Naive B cell (primary cell): ENCODE measurements at regions not wholly inside any gene's neighbourhood (a gene's known extent, or its start where the extent isn't known, plus 50 kb on each side); places are given as distances from the start of the nearest gene placed in this dataset.
A peak's percentile ranks its signal among the peaks of the same experiment; 100 is the strongest.

Source experiments
- ATAC-seq, 2 donors: fragments of 150-1000 bp; cut with Tn5 transposase; 2 replicates each; pipeline ENCODE4 v1.10.0; 2021; ENCODE audit warnings: low read depth in 2 of 2, mild to moderate bottlenecking in 2 of 2, moderate library complexity in 2 of 2
- DNase-seq: peaks from one replicate; pipeline ENCODE4 v3.0.0; 2022
- H3K27ac Mint-ChIP-seq, 6 donors: one replicate each; pipeline ENCODE4 v1.8.0; 2020 to 2022; ENCODE audit warnings: mild to moderate bottlenecking in 6 of 6, mixed read lengths in 6 of 6, moderate library complexity in 5 of 6, inconsistent platforms in 2 of 6
- H3K27me3 Mint-ChIP-seq, 3 donors: one replicate each; pipeline ENCODE4 v1.8.0; 2021 to 2022; ENCODE audit warnings: mixed read lengths in 3 of 3, mild to moderate bottlenecking in 1 of 3
- H3K36me3 Mint-ChIP-seq, 2 donors: one replicate each; pipeline ENCODE4 v1.8.0; 2020 to 2022; ENCODE audit warnings: mixed read lengths in 2 of 2, inconsistent platforms in 1 of 2, mild to moderate bottlenecking in 1 of 2
- H3K4me1 Mint-ChIP-seq, 3 donors: one replicate each; pipeline ENCODE4 v1.8.0; 2020 to 2022; ENCODE audit warnings: mixed read lengths in 3 of 3, inconsistent platforms in 1 of 3, mild to moderate bottlenecking in 1 of 3, moderate library complexity in 1 of 3
- H3K4me3 Mint-ChIP-seq, 8 donors: one replicate each; pipeline ENCODE4 v1.8.0; 2020 to 2022; ENCODE audit warnings: mild to moderate bottlenecking in 8 of 8, mixed read lengths in 8 of 8, moderate library complexity in 8 of 8, inconsistent platforms in 2 of 8
- H3K9me3 Mint-ChIP-seq, 7 donors: one replicate each; pipeline ENCODE4 v1.8.0; 2020 to 2022; ENCODE audit warnings: mixed read lengths in 7 of 7, mild to moderate bottlenecking in 5 of 7, inconsistent platforms in 2 of 7, moderate library complexity in 1 of 7

DNA sequence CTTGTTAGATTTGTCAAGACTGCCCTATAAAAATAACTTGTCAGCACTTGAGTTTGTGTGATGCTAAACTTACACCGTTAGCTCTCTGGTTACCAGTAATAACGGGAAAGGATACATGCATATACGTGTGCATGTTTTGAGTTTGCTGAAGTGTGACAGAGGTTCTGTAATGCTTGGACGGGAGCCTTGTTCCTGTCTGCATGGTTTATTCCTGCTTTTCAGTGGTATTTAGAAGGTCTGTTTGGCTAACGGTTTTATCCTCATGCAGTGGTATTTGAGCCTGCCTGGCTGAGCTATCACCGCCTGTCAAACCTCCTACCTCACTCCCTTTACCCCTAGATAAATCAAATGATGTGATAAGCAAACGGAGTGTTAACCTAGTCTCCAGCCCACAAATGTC lies 305.6 kb downstream of the GALC start:
- Mint-ChIP-seq H3K36me3 (no peaks in the 10 kb centered on the region), H3K27ac (no peak overlapping the region), H3K9me3 (peaks cover 0 to 11% (median 2%) of the 10 kb centered on the region in 7 donors), H3K4me3 (peak overlapping the region in 1 of 8 donors; percentile 3), H3K27me3 (peaks cover 0 to 5% (median 0%) of the 10 kb centered on the region in 3 donors), H3K4me1 (no peaks in the 10 kb centered on the region)
- ATAC-seq (no peak), DNase-seq (no peak)

DNA sequence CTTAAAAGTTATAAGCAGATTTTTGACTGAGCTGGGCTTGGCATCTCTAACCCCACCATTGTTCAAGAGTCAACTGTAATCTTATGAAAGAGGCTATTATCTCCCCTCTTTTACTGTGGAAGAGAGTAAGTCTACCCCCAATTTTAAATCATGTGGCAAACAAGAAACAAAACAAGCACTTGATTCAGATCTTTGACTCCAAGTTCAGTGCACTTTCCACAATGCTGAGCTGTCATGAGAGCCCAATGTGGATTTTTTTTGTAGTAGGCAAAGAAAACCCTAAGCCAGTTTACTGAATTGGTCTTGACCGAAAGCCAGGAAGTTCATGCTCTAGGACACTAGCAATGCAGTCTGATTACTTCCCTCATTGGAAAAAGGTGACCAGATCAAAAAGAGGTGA lies 306.2 kb downstream of the GALC start:
- ATAC-seq (no peak), DNase-seq (no peak)
- H3K9me3 Mint-ChIP-seq: peaks cover 0 to 11% (median 2%) of the 10 kb centered on the region in 7 donors
- H3K27me3 Mint-ChIP-seq: peaks cover 0 to 5% (median 0%) of the 10 kb centered on the region in 3 donors
- H3K4me1 Mint-ChIP-seq: no peaks in the 10 kb centered on the region
- H3K36me3 Mint-ChIP-seq: no peaks in the 10 kb centered on the region
- no peak overlapping the region for H3K4me3 Mint-ChIP-seq
- H3K27ac Mint-ChIP-seq: no peak overlapping the region

DNA sequence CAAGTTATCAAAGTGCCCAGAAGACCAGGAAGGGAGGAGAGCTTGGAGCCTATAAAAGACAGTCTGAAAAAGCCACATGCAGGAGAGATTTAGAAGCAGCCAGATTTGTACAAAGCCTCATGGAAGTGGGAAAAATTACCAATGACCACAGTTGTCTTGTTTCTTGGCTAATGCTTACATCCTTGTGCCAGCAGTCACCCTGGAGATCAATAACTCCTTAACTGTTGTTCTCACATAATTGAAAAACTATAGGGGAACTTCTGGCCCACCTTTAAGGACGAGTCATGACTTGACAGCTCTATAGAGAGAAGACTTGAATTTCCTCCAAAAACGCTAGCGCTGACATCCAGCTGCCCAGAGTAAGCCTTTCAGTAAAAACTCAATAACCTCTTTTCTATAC lies 313.1 kb downstream of the GALC start:
- Mint-ChIP-seq H3K4me3 (no peak overlapping the region), H3K27me3 (no peaks in the 10 kb centered on the region), H3K9me3 (peaks cover 0 to 7% (median 3%) of the 10 kb centered on the region in 7 donors), H3K27ac (no peak overlapping the region), H3K4me1 (no peaks in the 10 kb centered on the region), H3K36me3 (no peaks in the 10 kb centered on the region)
- ATAC-seq: no peak
- DNase-seq: no peak

DNA sequence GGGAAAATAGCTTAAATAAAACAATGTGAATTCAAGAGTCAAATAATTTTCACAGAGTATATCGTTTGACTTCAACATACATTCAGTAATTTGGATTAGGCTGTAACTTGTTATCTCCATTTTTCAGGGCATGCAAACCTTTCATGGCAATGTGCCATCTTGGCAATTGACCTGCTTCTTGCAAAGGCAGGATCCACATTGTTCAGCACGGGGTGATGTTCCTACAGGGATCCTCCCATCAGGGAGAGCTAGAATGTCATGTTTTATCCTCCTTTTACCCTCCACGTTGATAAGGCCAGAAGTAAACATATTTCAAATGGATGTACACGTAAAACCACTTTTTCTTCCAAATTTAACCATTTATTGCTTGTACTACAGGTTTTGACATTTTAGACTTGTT lies 314.4 kb downstream of the GALC start:
- Mint-ChIP-seq H3K4me3 (no peak overlapping the region), H3K27me3 (no peaks in the 10 kb centered on the region), H3K36me3 (no peaks in the 10 kb centered on the region), H3K9me3 (peaks cover 0 to 12% (median 3%) of the 10 kb centered on the region in 7 donors), H3K4me1 (no peaks in the 10 kb centered on the region), H3K27ac (no peak overlapping the region)
- ATAC-seq (no peak), DNase-seq (no peak)

DNA sequence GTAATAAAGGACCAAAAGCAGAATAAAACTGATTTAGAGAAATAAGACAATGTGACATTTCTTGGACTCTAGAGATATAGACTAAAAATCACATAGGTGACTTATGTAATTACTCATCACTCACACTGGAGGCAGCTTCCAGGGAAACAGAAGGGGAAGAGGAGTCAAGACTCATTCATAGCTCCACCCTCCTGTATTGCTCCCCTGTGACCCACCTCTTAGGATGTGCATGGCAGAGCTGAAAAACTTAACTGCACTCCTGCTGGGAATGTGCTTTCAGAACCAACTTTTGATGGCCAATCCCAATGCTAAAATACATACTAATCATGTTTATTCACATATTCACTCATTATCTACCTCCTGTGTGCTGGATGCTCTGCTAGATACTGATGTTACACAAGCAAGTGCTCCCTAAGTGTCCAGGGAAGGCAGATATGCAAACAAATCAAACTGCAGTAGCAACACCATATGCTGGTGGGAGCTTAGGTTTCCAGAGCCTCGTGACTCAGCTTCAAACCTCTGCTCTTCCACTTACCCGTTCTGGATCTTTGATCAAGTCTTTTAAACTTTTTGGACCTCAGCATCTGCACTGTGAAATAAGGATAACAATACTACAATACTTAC lies 316.1 kb downstream of the GALC start:
- ATAC-seq: no peak
- Mint-ChIP-seq H3K36me3 (no peaks in the 10 kb centered on the region), H3K9me3 (peaks cover 0 to 9% (median 2%) of the 10 kb centered on the region in 7 donors), H3K27ac (no peak overlapping the region), H3K4me3 (no peak overlapping the region), H3K27me3 (no peaks in the 10 kb centered on the region), H3K4me1 (no peaks in the 10 kb centered on the region)
- DNase-seq: no peak

DNA sequence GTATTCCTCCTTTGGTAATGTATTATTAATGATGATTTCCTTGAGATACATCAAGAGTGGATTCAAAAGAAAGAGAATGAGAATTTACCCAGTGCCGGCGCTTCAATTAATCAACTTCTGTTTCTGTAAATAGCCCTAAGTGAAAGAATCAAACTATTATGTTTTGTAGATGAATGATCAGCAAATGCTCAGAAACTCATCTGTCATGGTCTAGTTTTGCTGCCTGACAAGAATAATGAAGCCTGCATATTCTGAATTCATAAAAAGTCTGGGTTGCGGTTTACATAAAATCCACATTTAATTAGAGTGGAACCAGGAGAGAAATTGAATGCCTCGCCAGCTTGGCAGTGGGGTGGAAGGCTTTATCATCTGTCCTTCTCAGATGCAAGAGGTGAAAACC lies 325.3 kb downstream of the GALC start:
- no peaks in the 10 kb centered on the region for H3K36me3 Mint-ChIP-seq
- no peak for ATAC-seq
- H3K4me3 Mint-ChIP-seq: no peak overlapping the region
- H3K27me3 Mint-ChIP-seq: no peaks in the 10 kb centered on the region
- no peak for DNase-seq
- no peaks in the 10 kb centered on the region for H3K4me1 Mint-ChIP-seq
- H3K27ac Mint-ChIP-seq: no peak overlapping the region
- H3K9me3 Mint-ChIP-seq: peaks cover 4 to 18% (median 6%) of the 10 kb centered on the region in 7 donors

DNA sequence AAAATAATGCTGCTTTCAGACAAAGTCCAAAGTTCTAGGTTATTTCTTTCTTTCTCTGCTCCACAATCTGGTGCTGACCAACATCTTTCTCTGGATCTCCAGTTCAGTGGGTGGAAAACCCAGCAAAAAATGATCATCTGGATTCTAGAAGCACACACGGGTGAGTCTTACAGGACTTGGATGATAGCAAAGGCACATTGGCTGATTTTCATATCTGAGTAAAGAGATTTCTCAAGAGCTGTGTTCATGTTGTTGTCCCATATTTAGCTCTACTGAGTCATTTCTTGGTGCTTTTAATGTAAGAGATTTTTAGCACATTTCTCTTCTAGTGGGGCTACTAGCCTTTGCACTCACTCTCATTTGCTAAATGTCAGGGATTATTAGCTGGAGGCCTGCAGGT lies 336.7 kb downstream of the GALC start:
- no peak for DNase-seq
- H3K4me1 Mint-ChIP-seq: no peaks in the 10 kb centered on the region
- H3K4me3 Mint-ChIP-seq: no peak overlapping the region
- H3K27ac Mint-ChIP-seq: no peak overlapping the region
- no peak for ATAC-seq
- H3K9me3 Mint-ChIP-seq: peaks cover 0 to 25% (median 6%) of the 10 kb centered on the region in 7 donors
- no peaks in the 10 kb centered on the region for H3K36me3 Mint-ChIP-seq
- no peaks in the 10 kb centered on the region for H3K27me3 Mint-ChIP-seq

DNA sequence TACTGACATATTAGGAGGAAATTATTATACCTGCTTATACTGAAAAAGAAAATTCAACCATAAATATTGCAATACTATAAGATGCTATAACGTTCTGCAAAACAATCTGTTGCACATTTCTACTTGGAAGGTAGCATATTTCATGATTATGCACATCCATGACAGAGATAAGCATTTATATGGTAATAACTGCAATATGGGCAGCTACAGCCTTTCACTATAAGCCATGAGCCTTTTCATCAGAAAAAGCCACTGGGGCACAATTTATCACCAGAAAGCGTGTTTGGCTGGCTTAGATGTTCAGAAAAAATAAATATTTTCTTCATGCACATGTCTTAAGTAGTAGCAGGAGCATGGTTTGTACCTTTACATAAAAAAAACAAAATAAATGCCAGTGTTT lies 340.7 kb downstream of the GALC start:
- Mint-ChIP-seq H3K4me3 (no peak overlapping the region), H3K36me3 (peaks cover 0 to 13% of the 10 kb centered on the region in 2 donors), H3K27ac (no peak overlapping the region), H3K4me1 (no peaks in the 10 kb centered on the region), H3K27me3 (no peaks in the 10 kb centered on the region), H3K9me3 (peaks cover 9 to 26% (median 18%) of the 10 kb centered on the region in 7 donors)
- DNase-seq (no peak), ATAC-seq (no peak)

DNA sequence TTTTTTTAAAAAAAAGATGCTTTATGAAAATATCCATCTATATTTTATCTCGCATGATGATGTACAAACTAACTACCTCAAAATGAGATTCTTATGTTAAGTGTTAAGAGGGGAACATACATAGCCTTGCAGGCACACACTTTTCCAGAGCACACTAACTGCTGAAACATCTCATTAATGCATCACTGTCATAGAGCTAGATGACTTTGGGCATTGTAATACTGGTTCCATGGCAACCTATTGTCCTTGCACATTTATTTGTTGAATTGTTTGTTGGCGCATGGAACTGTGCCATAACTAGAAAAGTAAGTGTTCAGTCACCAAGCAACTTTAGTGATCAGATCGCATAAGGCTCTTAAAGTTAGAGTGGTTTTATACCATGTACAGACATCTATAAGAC lies 348.3 kb downstream of the GALC start:
- H3K27me3 Mint-ChIP-seq: no peaks in the 10 kb centered on the region
- peaks cover 0 to 8% of the 10 kb centered on the region in 2 donors for H3K36me3 Mint-ChIP-seq
- H3K4me3 Mint-ChIP-seq: no peak overlapping the region
- no peak for DNase-seq
- no peak overlapping the region for H3K27ac Mint-ChIP-seq
- peaks cover 7 to 23% (median 14%) of the 10 kb centered on the region in 7 donors for H3K9me3 Mint-ChIP-seq
- no peak for ATAC-seq
- H3K4me1 Mint-ChIP-seq: no peaks in the 10 kb centered on the region

DNA sequence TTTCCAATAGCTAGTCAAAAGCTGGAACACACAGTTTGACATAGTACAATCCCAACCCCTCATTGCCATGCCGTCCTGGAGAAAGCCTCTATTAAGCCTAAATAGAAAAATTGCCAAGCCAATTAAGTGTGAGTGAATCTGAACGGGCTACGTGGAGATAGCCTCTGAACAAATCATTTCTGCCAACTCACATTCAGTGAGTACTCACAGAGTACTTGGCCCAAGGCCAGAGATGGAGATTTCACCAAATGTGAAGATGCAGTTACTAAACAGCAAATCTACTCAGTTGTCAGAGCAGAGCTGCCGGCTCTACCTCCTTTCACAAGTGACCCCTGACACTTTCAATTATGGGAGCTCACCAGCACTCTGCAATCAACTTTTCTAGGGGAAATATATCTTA lies 350.0 kb downstream of the GALC start:
- ATAC-seq: no peak
- Mint-ChIP-seq H3K27me3 (no peaks in the 10 kb centered on the region), H3K9me3 (peaks cover 0 to 13% (median 2%) of the 10 kb centered on the region in 7 donors), H3K4me3 (no peak overlapping the region), H3K4me1 (no peaks in the 10 kb centered on the region), H3K36me3 (no peaks in the 10 kb centered on the region), H3K27ac (no peak overlapping the region)
- no peak for DNase-seq

DNA sequence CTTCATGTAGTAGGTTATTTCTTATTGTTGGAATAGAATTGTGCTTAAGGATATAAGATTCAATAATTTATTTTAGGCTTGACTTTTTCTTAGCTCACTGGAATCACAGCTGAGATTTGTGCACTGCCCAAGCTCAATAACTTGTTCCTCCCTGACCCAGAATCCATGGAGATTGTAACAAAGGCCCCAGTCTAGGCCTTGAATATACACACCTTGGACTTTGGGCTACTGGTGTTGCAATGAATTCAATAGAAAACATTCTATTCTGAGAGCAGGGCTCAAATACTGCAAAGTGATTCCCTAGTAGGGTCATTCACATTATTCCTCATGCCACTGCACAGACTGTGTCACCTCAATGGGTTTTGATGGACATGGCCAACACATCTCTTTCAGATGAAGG lies 352.4 kb downstream of the GALC start:
- H3K9me3 Mint-ChIP-seq: peaks cover 0 to 10% (median 0%) of the 10 kb centered on the region in 7 donors
- no peaks in the 10 kb centered on the region for H3K27me3 Mint-ChIP-seq
- no peak for ATAC-seq
- no peaks in the 10 kb centered on the region for H3K36me3 Mint-ChIP-seq
- no peak for DNase-seq
- H3K4me1 Mint-ChIP-seq: no peaks in the 10 kb centered on the region
- H3K4me3 Mint-ChIP-seq: no peak overlapping the region
- H3K27ac Mint-ChIP-seq: no peak overlapping the region

DNA sequence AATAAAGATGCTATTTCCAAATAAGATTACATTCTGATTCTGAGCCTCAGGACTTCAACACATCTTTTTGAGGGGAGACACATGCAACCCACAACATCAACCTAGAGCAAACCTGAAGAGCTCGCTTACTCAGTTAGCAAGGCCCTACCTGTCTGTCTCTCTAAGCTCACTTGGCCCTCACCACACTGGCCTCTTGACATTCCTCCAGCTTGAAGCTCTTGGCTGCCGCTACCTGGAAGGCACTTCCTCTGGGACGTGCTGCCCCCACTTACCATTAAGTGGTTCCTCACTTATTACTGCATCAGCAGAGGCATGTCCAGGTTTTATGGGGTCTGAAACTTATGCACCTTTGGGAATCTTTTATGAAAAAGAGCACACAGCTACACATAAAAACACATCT lies 354.8 kb downstream of the GALC start:
- H3K27ac Mint-ChIP-seq: no peak overlapping the region
- DNase-seq (no peak), ATAC-seq (no peak)
- peaks cover 0 to 5% (median under 1%) of the 10 kb centered on the region in 7 donors for H3K9me3 Mint-ChIP-seq
- no peaks in the 10 kb centered on the region for H3K36me3 Mint-ChIP-seq
- H3K4me3 Mint-ChIP-seq: no peak overlapping the region
- no peaks in the 10 kb centered on the region for H3K27me3 Mint-ChIP-seq
- H3K4me1 Mint-ChIP-seq: no peaks in the 10 kb centered on the region

DNA sequence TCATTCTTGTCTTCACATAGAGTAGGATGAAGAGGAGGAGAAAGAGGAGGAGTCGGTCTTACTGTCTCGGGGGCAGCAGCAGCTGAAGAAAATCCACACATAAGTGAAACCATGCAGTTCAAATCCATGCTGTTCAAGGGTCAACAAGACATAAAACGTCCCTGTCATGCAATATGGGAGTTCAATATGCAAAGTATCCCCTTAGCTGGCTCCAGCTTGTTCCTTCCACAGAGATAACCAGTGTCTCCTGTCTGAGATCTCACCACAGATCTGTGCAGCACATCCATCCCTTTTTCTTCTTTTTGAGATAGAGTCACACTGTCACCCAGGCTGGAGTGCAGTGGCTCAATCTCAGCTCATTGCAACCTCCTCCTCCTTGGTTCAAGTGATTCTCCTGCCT lies 357.5 kb downstream of the GALC start:
- peaks cover 0 to 10% (median 2%) of the 10 kb centered on the region in 7 donors for H3K9me3 Mint-ChIP-seq
- no peaks in the 10 kb centered on the region for H3K4me1 Mint-ChIP-seq
- ATAC-seq (no peak), DNase-seq (no peak)
- no peaks in the 10 kb centered on the region for H3K27me3 Mint-ChIP-seq
- H3K4me3 Mint-ChIP-seq: no peak overlapping the region
- no peaks in the 10 kb centered on the region for H3K36me3 Mint-ChIP-seq
- no peak overlapping the region for H3K27ac Mint-ChIP-seq

DNA sequence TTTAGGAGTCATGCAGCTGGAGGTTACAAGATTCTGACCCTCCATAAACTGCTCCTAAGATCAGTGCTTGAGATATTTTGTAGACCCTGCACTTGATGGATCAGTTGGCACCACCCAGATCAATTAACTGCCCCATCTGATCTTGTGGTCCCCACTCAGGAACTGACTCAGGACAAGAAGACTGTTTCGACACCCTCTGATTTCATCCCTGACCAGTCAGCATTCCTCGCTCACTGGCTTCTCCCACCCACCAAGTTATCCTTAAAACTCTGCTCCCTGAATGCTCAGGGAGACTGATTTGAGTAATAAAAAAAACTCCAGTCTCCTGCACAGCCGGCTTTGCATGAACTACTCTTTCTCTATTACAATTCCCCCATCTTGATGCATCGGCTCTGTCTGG lies 360.2 kb downstream of the GALC start:
- no peak for DNase-seq
- H3K36me3 Mint-ChIP-seq: no peaks in the 10 kb centered on the region
- peak overlapping the region in 1 of 6 donors; percentile 18 for H3K27ac Mint-ChIP-seq
- no peak overlapping the region for H3K4me3 Mint-ChIP-seq
- H3K4me1 Mint-ChIP-seq: no peaks in the 10 kb centered on the region
- no peaks in the 10 kb centered on the region for H3K27me3 Mint-ChIP-seq
- ATAC-seq: no peak
- H3K9me3 Mint-ChIP-seq: peaks cover 2 to 9% (median 5%) of the 10 kb centered on the region in 7 donors

DNA sequence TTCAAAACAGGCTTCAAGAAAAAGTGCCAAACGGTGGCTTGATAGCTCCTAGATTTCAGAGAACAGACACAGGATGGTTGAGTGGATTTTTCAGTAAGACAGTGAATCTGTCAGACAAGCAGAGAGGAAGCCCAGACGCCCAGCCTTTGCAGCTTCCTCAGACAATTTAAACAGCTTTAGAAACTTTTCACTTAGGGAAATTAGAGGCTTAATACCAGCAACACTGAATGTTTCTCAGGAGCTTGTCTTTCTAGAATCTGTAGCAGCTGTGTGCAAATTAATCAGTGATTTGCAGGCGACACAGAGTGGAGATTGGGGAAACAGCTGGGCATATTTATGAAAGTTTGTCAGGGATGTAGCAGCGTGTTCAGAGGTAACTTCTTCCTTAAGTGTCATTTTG lies 362.1 kb downstream of the GALC start:
- Mint-ChIP-seq H3K4me3 (no peak overlapping the region), H3K27ac (no peak overlapping the region), H3K4me1 (no peaks in the 10 kb centered on the region), H3K36me3 (no peaks in the 10 kb centered on the region), H3K9me3 (peaks cover 2 to 9% (median 7%) of the 10 kb centered on the region in 7 donors), H3K27me3 (no peaks in the 10 kb centered on the region)
- ATAC-seq: no peak
- no peak for DNase-seq
